Large intestine (tissue), 3 donors: ENCODE measurements at regions not wholly inside any gene's neighbourhood (a gene's known extent, or its start where the extent isn't known, plus 50 kb on each side); places are given as distances from the start of the nearest gene placed in this dataset.

Source experiments
- DNase-seq, 2 donors: peaks; one replicate each; pipeline versions ENCODE4 v3.0.0 to v3.0.0-alpha.2; 2013
- H3K27ac ChIP-seq: one replicate; pipeline ENCODE4 v1.5.1; 2013; ENCODE audit warnings: low read length
- H3K27me3 ChIP-seq: 2 replicates; pipeline ENCODE4 v1.6.1; 2013; ENCODE audit warnings: low read length; ENCODE audit not compliant: control insufficient read depth, insufficient read depth
- H3K36me3 ChIP-seq: 2 replicates; pipeline ENCODE4 v1.6.1; 2013; ENCODE audit warnings: low read length; ENCODE audit not compliant: control insufficient read depth, insufficient read depth
- H3K4me1 ChIP-seq: one replicate; pipeline ENCODE4 v1.6.1; 2013; ENCODE audit warnings: low read length; ENCODE audit not compliant: control insufficient read depth, insufficient read depth
- H3K4me3 ChIP-seq: one replicate; pipeline ENCODE4 v1.5.1; 2013; ENCODE audit warnings: low read length
- H3K9me3 ChIP-seq: one replicate; pipeline ENCODE4 v1.6.1; 2013; ENCODE audit warnings: mild to moderate bottlenecking, low read depth, low read length, moderate library complexity; ENCODE audit not compliant: control insufficient read depth
- WGBS: methylation state at CpG from one replicate; pipeline ENCODE4 v1.1.5; 2013; ENCODE audit warnings: low lambda C conversion rate; ENCODE audit not compliant: insufficient coverage; 5-methylcytosine and 5-hydroxymethylcytosine counted together

GRCh38 chrX:110418316-110419235 lies 59.9 kb downstream of the RTL9 start:
- peak overlapping the region; percentile 6 for H3K4me3 ChIP-seq
- WGBS = no CpG with 5 or more reads among the region's 22 CpGs
- H3K27ac ChIP-seq = peak overlapping the region; percentile 55
- peaks cover 4% of the 10 kb centered on the region for H3K4me1 ChIP-seq
- H3K27me3 ChIP-seq = no peaks in the 10 kb centered on the region
- peak in 1 of 2 donors; percentile 47 for DNase-seq
- no peaks in the 10 kb centered on the region for H3K9me3 ChIP-seq
- H3K36me3 ChIP-seq = no peaks in the 10 kb centered on the region

- Histone ChIP-seq H3K36me3 (no peaks in the 10 kb centered on the region), H3K9me3 (no peaks in the 10 kb centered on the region), H3K27me3 (no peaks in the 10 kb centered on the region), H3K27ac (no peak overlapping the region), H3K4me1 (peaks cover 4% of the 10 kb centered on the region), H3K4me3 (no peak overlapping the region)
- no peak for DNase-seq
- 80% methylated on average over 1 of the region's 1 CpG for WGBS
Observed at GRCh38 chrX:110419512-110419911, 60.9 kb downstream of the RTL9 start.

GRCh38 chrX:110420771-110421499 lies 62.3 kb downstream of the RTL9 start:
- H3K4me1 ChIP-seq = peaks cover 4% of the 10 kb centered on the region
- no CpG with 5 or more reads among the region's 9 CpGs for WGBS
- no peaks in the 10 kb centered on the region for H3K36me3 ChIP-seq
- no peaks in the 10 kb centered on the region for H3K27me3 ChIP-seq
- H3K9me3 ChIP-seq = no peaks in the 10 kb centered on the region
- no peak for DNase-seq
- H3K4me3 ChIP-seq = no peak overlapping the region
- no peak overlapping the region for H3K27ac ChIP-seq

- no peaks in the 10 kb centered on the region for H3K36me3 ChIP-seq
- H3K4me1 ChIP-seq = peaks cover 4% of the 10 kb centered on the region
- H3K27me3 ChIP-seq = no peaks in the 10 kb centered on the region
- H3K27ac ChIP-seq = no peak overlapping the region
- DNase-seq = no peak
- H3K4me3 ChIP-seq = no peak overlapping the region
- WGBS = no CpG with 5 or more reads among the region's 5 CpGs
- H3K9me3 ChIP-seq = no peaks in the 10 kb centered on the region
Observed at GRCh38 chrX:110421500-110422455, 63.1 kb downstream of the RTL9 start.

GRCh38 chrX:110425222-110426154 lies 66.8 kb downstream of the RTL9 start:
- H3K27ac ChIP-seq = no peak overlapping the region
- H3K36me3 ChIP-seq = no peaks in the 10 kb centered on the region
- no peak overlapping the region for H3K4me3 ChIP-seq
- no CpG with 5 or more reads among the region's 9 CpGs for WGBS
- no peaks in the 10 kb centered on the region for H3K4me1 ChIP-seq
- no peaks in the 10 kb centered on the region for H3K9me3 ChIP-seq
- H3K27me3 ChIP-seq = no peaks in the 10 kb centered on the region
- no peak for DNase-seq

GRCh38 chrX:110426155-110426504 lies 67.5 kb downstream of the RTL9 start:
- no peak for DNase-seq
- Histone ChIP-seq H3K4me3 (no peak overlapping the region), H3K36me3 (no peaks in the 10 kb centered on the region), H3K27ac (no peak overlapping the region), H3K4me1 (no peaks in the 10 kb centered on the region), H3K9me3 (no peaks in the 10 kb centered on the region), H3K27me3 (no peaks in the 10 kb centered on the region)
- WGBS = no CpG with 5 or more reads among the region's 6 CpGs

GRCh38 chrX:110427076-110427475 lies 68.4 kb downstream of the RTL9 start:
- WGBS = no CpG with 5 or more reads among the region's 1 CpG
- H3K27ac ChIP-seq = no peak overlapping the region

GRCh38 chrX:110428144-110428543 lies 69.5 kb downstream of the RTL9 start:
- Histone ChIP-seq H3K36me3 (no peaks in the 10 kb centered on the region), H3K27me3 (no peaks in the 10 kb centered on the region), H3K4me3 (no peak overlapping the region), H3K9me3 (no peaks in the 10 kb centered on the region), H3K4me1 (no peaks in the 10 kb centered on the region), H3K27ac (no peak overlapping the region)
- 80% methylated on average over 1 of the region's 3 CpGs for WGBS
- DNase-seq = no peak

More at GRCh38 chrX:110427076-110427475, 68.4 kb downstream of the RTL9 start:
- H3K4me1 ChIP-seq = no peaks in the 10 kb centered on the region
- H3K4me3 ChIP-seq = no peak overlapping the region
- H3K9me3 ChIP-seq = no peaks in the 10 kb centered on the region
- no peaks in the 10 kb centered on the region for H3K36me3 ChIP-seq
- H3K27me3 ChIP-seq = no peaks in the 10 kb centered on the region
- no peak for DNase-seq

GRCh38 chrX:110430293-110431076 lies 71.8 kb downstream of the RTL9 start:
- Histone ChIP-seq H3K4me3 (no peak overlapping the region), H3K27me3 (no peaks in the 10 kb centered on the region), H3K4me1 (no peaks in the 10 kb centered on the region), H3K27ac (no peak overlapping the region), H3K36me3 (no peaks in the 10 kb centered on the region), H3K9me3 (no peaks in the 10 kb centered on the region)
- no CpG with 5 or more reads among the region's 1 CpG for WGBS
- no peak for DNase-seq
